NOMO-1 (cell line): ENCODE measurements at regions not wholly inside any gene's neighbourhood (a gene's known extent, or its start where the extent isn't known, plus 50 kb on each side); places are given as distances from the start of the nearest gene placed in this dataset.
"Not testable (repeated sequence)": the region's sequence is repeated elsewhere in the genome, so short reads cannot be mapped to it uniquely, and the experiment has no call there.

Source experiments
- DNase-seq, 2 experiments: peaks; one replicate each; lab custom pipeline; 2025; ENCODE audit not compliant: unreplicated experiment in 2 of 2; lab: John Stamatoyannopoulos, UW

DNA sequence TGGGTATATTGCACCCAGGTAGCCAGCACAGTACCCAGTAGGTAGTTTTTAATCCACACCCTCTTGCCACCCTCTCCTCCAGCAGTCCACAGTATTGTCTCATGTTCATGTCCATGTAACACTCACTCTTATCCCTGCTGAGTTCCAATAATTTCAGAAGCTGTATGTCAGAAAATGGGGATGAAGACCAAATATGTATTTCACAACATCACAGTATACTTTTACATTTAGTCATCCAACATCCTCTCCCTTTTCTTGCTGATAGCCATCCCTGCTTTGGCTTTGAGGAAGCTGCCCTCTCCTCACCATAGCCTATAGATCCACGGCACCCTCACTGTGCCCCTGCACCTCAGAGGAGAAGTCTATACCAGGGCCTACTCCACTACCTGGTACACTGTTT is 126.0 kb upstream of the LDB2 start:
- DNase-seq = no peak

DNA sequence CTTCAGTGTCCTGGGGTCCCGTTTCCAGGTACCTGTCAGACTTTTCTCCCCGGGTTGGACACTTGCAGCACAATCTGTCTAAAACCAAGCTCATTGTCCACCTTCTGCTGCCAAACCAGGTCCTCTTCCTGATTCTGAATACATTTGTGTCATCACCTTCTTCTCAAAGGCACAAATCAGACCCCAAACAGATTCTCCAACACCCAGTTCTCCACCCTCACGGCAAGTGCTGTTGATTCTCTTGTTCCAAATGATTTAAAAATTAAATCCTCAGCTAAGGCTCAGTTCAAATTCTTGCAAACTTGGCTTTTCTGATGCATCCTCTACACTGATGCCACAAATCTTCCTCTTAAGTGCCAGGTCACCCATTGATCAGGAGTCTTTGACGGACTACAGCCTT is 122.5 kb upstream of the LDB2 start:
- DNase-seq = no peak

DNA sequence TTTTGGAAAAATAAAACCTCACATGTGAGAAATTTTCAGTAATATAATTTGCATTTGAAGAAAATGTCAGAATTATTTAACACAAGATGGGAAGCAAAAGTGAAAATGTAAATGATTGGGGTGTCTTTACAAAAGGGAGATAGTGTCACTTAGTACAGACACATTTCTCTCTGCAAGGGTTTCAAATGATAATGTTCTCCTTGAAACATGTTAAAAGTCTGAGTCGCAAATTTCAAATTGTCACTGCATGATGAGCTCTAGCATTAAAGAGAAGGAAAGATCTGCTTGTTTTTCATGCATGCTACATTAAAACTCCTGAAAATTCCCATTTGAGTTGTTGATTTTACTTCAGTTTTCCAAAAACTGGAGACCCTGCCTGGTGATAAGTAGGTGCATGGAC is 122.0 kb upstream of the LDB2 start:
- no peak for DNase-seq

DNA sequence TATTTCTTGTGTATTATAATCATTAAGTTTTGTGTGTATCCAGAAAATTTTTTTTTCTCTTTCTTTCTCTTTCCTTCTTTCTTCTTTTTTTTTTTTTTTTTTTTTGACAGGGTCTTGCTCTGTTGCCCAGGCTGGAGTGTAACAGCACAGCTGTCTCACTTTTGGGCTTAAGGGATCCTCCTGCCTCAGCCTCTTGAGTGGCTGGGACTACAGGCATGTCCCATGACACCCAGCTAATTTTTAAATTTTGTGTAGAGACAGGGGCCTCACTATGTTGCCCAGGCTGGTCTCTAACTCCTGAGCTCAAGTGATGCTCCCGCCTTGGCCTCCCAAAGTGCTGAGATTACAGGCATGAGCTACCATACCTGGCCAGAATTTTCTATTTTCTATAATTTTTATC is 120.2 kb upstream of the LDB2 start:
- DNase-seq = not testable (repeated sequence)

DNA sequence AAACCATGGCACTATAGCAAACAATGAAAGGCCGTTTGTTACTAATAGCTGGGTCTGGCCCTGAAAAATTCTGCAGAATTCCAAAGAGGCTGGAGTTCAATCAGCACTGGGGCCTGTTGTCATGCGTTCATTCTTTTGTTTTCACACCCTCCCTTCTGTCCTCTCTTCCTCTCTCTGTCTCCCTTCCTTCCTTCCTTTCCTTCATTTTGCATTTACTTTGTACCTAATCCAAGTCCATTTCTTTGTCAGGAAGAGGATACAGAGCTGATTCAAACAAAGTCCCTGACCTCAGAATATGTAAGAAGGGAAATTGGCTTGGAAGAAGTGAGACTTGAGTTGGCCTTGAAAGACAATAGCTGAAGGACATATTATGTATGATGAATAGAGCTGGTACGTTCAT is 119.6 kb upstream of the LDB2 start:
- no peak for DNase-seq

DNA sequence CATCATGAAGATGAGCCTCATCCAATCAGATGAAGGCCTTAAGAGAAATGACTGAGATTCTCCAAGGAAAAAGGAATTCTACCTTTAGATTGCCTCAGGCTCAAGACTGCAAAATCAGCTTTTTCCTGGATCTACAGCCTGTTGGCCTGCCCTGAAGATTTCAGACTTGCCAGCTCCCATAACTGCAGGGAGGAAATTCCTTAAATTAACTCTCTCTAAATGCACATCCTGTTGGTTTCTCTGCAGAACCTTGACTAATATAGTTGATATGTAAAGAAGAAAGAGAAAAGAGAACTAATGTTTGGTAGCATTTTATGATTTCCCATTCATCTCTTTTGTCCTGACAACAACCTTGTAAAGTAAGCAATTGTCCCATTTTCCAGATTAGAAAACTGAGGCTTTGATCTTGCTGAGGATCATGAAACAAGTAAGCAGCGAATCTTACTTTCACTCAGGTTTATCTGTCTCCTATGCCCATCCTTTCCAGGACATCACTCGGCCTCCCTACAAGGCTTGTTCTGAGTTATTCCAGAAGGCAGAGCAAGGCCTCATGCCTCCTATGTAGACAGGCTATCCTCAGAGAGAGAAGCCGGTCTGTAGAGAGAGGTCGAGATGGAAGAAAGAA is 115.0 kb upstream of the LDB2 start:
- DNase-seq = no peak

DNA sequence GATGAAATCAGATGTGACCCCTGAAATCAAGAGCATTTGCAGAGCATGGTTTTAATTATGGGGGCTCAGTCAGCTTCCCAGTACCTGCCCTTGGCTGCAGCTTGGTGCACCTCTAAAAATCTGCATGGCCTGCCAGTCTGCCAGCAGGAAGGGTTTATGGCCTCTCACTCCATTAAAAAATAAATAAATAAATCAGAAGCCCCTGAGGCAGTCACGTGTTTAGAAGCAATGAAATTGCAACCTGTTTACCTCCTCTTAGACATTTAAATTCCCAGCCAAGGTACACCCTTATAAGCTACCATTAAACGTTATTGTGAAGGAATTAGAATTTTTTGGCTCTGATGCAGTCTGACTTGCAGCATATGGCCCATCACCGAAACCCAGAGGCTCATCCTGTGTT is 114.0 kb upstream of the LDB2 start:
- no peak for DNase-seq

DNA sequence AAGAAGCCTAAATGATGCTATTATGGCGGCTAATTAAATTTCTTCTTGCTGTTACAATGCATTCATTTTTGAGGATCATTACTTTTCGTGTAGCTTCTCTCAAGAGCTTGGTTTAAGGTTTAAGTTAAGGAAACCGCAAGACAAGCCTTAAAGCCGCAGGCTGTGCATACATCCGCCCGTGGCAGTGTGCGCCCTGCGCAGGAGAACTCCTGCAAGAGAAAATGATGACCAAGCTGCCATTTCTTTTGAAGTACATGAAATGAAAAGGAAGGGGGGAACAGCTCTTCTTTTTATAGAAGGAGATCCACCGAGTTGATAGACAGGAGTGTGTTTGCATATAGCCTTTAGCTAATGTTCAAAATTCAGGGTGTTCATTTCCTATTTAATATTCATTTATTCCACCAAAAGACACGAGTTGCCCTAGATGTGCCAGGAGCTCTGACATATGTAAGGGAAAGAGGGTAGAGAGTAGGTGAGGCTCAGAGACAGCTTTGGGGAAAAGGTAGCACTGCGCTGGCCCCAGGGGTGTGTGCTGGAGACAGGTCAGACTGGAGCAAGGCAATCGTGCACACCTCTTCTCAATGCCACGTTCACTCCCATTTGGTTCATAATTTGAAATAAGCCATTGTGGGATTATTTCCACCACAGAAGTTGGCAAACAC is 112.1 kb upstream of the LDB2 start:
- no peak for DNase-seq

DNA sequence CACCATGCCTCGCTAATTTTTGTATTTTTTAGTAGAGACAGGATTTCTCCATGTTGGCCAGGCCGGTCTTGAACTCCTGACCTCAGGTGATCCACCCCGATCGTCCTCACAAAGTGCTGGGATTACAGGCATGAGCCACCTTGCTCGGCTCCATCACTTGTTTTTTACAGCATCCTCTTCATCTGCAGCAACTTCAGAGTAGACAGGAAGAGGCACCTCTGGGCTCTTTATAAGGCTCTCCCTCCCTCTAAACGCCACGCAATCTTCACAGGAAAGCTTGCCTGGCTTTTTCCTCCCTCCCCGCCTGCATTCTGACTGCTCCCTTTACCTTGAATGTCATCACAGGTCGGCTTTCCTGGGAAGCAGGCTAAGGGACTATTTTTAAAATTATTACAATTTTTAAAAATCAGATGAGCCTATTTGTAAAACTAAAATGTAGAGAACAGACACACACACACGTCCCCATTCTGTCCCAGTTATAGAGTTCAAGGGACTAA is 111.5 kb upstream of the LDB2 start:
- no peak for DNase-seq

DNA sequence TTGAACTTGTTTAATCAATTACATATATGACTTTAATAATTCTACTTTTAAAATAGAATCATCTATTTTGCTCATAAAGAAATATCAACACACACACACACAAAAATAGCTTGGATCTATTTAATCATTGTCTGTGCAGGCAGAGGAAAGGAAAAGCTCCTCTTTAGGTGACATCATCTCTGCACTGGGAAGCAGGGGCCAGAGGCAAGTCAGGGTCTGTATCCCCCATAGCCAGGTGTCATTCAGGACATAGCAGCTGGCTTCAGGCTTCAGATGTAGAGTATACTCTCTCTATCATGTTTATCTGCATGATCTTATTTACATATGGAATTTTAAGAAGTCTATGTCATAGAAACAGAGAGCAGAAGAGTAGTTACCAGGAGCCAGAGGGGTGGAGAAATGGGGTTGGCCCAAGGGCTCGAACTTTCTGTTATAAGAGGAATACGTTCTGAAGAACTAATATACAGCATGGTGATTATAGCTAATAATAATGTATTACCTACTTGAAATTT is 110.4 kb upstream of the LDB2 start:
- DNase-seq = no peak

DNA sequence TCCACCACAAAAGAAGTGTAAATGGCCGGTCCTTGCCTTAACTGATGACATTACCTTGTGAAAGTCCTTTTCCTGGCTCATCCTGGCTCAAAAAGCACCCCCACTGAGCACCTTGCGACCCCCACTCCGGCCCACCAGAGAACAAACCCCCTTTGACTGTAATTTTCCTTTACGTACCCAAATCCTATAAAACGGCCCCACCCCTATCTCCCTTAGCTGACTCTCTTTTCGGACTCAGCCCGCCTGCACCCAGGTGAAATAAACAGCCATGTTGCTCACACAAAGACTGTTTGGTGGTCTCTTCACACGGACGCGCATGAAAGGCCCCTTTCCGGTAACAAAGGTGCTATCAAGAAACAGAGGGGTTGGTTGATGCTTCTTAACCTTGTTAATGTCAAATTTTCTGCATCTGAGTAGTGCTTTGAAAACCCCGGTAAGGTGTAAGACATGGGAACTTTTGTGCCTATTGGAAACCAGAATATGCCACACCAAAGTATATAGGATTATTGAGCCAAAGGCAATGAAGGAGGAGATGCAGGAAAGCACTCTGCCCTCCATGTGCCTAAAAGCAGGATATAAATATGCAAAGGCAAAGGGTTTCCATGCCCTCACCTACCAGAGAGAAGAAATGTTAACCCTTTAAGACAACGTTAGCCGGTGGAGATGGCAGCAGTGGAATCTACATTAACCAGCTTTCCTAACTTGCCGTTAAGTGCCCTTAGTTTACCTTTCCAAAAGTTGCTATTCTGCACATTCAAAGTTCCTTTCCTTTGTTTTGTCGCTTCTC is 105.4 kb upstream of the LDB2 start:
- not testable (repeated sequence) for DNase-seq

DNA sequence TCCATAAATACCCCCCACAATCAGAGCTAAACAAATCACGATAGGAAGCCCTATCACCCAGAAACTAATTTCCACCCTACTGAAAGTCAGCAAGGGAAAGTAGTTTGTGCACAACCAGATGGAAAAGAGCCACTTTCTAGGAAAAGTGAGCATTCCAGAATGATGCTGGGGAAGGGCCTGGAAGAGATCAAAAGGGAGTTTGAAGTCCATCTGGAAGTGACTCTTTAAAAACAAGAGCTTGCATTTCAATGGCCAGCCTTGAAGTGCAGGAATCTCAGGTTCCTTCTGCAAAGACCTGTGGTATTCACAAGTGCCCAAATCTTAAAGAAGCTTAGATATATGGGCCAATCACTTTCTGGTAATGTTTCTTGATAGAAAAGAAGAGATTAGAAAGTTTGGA is 97.0 kb upstream of the LDB2 start:
- DNase-seq = no peak

DNA sequence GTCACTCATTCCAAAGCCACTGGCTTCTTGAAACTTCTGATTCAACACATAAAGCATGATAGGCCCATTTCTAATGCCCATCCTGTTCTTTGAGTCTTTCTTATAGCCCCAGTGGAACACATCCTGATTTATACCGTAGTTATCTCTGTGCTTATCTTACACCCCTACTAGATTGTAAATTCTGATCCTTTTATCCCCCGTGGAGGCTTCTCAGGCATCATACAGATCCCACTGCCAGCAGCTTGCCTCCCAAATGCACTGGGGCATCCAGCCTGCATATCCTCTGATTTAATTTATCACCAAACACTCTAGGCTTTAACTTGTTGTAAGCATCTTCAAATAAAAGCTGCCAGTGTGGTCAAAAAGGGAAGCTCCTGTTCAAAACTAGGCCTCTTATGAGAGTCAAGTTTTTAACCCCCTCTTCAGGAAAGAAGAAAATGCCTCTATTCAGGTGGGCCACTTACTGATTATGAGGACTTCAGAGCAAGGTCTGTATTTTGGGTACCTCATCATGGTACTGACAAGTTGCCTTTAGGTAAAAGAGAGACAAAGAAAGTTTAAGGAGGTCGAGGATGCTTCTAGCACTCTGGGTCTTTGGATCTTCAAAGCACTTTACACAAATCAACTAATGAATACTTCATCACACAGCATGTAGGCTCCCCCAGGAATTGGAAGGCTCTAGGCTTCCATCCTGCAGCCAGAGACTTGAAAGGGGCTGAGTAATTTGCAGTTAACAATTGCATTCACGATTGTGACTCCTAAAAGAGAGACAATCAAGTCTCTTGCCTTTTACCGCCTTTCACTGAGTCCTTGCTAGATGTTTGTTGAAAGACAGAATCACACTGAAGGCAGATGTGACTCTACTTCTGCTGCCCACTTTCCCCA is 95.8 kb upstream of the LDB2 start:
- no peak for DNase-seq

DNA sequence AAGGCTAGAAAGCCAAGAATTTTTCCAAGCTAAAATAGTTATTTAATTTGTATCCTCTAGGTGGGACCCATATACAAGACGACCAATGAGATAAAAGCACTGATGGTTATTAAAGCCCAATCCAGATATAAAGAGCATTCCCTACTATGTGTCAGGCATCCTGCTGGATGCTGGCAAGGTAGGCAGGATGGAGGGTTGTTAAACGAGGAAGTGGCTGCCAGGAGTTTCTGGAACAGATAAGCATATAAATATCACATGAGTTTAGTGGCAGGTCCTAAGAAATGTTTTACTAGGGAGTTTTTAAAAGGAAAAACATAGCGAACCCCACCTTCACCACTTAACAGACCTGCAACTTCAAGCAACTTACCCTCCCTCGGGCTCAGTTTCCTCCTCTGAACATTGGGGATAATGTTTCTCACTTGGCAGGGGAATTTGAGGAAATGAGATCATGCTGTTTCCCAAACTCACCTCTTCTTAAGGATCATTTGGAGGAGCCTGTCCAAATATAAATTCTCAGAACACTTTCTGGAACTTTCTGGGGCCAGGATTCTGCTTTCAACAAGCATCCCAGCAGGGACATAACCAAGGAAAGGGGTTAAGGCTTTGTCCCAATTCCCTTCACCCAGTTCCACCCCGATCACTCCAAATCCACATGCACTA is 94.3 kb upstream of the LDB2 start:
- no peak for DNase-seq

DNA sequence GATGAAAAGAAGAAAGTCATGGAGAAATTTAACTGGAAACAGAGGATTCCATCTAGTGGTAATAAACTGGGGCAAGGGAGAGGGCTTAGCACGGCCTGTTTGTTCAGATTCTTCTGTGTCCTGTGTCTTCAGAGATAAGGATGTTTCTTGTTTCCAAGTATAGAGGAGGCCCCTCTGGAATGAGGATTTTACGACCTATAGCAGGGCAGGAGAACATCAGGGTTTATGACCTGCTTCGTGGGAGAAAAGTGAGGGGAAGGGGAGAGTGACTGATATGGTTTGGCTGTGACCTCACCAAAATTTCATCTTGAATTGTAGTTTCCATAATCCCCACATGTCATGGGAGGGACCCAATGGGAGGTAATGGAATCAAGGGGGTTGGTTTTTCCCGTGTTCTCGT is 93.0 kb upstream of the LDB2 start:
- no peak for DNase-seq

DNA sequence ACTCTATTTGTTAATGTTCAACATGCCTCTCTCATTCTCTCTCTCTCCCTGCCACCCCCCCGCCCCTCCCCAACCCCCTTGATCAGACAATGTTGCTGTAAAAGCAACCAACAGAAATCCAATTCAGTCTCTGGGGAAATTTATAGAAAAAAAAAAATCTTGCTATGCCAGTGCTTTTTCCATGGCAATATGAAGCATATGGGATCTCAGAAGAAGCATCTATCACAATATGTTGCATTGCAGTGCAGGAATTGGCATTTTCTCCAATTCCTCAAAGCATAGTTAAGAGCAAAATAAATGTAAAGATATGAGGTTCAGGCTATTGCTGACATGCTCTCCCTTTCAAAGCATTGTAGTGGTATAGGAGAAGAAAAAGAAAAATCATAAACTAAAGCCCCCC is 90.9 kb upstream of the LDB2 start:
- DNase-seq = no peak

DNA sequence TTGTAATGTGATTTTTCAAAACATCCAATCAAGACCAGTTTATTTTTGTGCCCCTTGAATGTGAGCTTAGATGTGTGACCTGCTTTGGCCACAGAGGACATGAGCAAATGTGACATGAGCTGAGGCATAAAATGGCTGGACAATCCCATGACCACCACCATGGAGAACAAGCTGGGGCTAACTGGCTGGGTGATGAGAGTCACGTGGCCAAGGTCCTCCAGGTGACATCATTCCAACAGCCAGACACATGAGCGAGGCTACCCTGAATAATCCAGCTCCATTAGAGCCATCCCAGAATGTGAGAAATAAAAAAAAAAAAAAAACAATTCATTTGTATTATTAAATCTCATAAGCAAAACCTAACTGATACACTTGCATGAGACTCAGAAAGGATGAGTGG is 90.4 kb upstream of the LDB2 start:
- DNase-seq = no peak

DNA sequence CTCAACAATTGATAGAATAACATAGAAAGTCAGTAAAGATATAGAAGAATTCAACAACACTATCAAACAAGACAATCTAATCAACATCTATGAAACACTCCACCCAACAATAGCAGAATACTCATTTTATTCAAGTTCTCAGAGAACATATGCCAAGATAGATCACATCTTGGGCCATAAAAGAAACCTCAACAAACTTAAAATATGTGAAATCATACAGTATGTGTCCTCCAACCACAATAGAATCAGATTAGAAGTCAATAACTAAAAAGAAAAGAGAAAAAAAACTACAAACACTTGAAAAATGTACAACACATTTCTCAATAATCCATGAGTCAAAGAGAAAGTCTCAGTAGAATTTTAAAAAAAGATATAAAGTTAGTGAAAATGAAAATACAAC is 78.6 kb upstream of the LDB2 start:
- no peak for DNase-seq

DNA sequence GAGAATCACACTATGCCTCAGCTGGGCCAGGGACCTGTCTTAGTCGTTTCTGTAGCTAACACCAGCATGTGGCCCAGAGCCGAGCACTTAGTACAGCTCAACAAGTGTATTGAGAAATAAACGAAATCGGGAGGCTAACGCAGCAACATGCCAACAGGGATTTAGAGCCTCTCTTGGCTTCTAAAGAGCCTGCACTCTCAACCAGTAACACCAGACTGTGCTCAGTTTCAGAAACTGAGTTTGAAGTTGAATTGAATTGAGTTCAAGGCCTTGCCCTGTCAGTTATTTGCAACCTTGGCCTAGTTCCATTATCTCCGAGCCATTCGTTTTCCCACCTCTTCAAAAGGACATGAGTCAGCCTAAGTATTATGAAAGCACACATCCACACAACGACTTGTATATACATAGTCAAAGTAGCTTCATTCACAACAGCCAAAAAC is 71.3 kb upstream of the LDB2 start:
- DNase-seq = no peak

DNA sequence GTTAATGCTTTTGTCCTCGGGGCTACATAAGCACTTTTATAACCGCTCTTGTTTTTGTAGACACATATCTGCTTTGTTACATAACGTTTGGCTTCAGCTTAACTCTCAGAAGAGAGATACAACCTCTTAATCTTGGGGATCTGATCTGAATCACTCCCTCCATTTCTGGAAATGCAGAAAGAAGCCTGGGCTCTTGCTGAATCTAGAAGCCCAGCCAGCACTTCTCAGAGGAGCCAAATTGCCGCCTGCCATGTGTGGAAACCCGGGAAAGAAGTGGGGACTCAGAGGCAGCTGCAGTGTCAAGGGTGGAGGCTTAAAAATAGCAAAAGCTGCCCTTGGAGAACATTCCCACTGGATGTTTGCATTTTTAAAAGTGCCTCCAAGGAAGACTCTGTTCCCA is 69.3 kb upstream of the LDB2 start:
- DNase-seq = no peak
